WERI-Rb-1 (cell line): ENCODE measurements at regions not wholly inside any gene's neighbourhood (a gene's known extent, or its start where the extent isn't known, plus 50 kb on each side); places are given as distances from the start of the nearest gene placed in this dataset.

Experiments used
- DNase-seq: peaks from one replicate; pipeline ENCODE4 v3.0.0-alpha.2; 2020
- H3K27ac ChIP-seq: fragments of 250-450 bp; sonication (Bioruptor Pico); 2 replicates; pipeline ENCODE4 v1.5.1; 2020; ENCODE audit warnings: mild to moderate bottlenecking, moderate library complexity
- H3K27me3 ChIP-seq: fragments of 250-450 bp; sonication (Bioruptor Pico); 2 replicates; pipeline ENCODE4 v1.5.1; 2021; ENCODE audit warnings: mild to moderate bottlenecking, low read depth, moderate library complexity; ENCODE audit not compliant: insufficient read depth, severe bottlenecking
- H3K36me3 ChIP-seq: fragments of 250-450 bp; sonication (Bioruptor Pico); 2 replicates; pipeline ENCODE4 v1.5.1; 2020; ENCODE audit warnings: mild to moderate bottlenecking, moderate library complexity
- H3K4me3 ChIP-seq: 2 replicates; pipeline ENCODE4 v1.5.1; 2011; ENCODE audit warnings: low read depth, mild to moderate bottlenecking, control low read depth, low read length
- H3K9me3 ChIP-seq: fragments of 250-450 bp; sonication (Bioruptor Pico); 2 replicates; pipeline ENCODE4 v1.5.1; 2021; ENCODE audit warnings: mild to moderate bottlenecking, moderate library complexity; ENCODE audit not compliant: severe bottlenecking
- CTCF ChIP-seq: IDR thresholded peaks from 2 replicates; pipeline ENCODE4 v1.5.1; 2011; ENCODE audit warnings: low read depth, mild to moderate bottlenecking, control low read depth, inconsistent platforms, low read length

GRCh38 chr14:101049511-101049910, 146.0 kb upstream of the RTL1 start:
- Histone ChIP-seq H3K27ac (no peak overlapping the region), H3K27me3 (peaks cover 89% of the 10 kb centered on the region), H3K9me3 (no peaks in the 10 kb centered on the region), H3K36me3 (no peaks in the 10 kb centered on the region), H3K4me3 (no peak overlapping the region)
- DNase-seq, result no peak
- TF ChIP-seq CTCF, result no peak

GRCh38 chr14:101049942-101050341, 146.4 kb upstream of the RTL1 start:
- Histone ChIP-seq H3K36me3 (no peaks in the 10 kb centered on the region), H3K9me3 (no peaks in the 10 kb centered on the region), H3K4me3 (no peak overlapping the region), H3K27me3 (peaks cover 91% of the 10 kb centered on the region), H3K27ac (no peak overlapping the region)
- TF ChIP-seq CTCF, result no peak
- no peak for DNase-seq

- no peaks in the 10 kb centered on the region for H3K36me3 ChIP-seq
- no peak for TF ChIP-seq CTCF
- no peaks in the 10 kb centered on the region for H3K9me3 ChIP-seq
- no peak overlapping the region for H3K27ac ChIP-seq
- no peak for DNase-seq
- H3K27me3 ChIP-seq, result peaks cover 90% of the 10 kb centered on the region
- no peak overlapping the region for H3K4me3 ChIP-seq
Measured at GRCh38 chr14:101050901-101051490, 147.5 kb upstream of the RTL1 start.

GRCh38 chr14:101054671-101055070, 151.1 kb upstream of the RTL1 start:
- Histone ChIP-seq H3K4me3 (no peak overlapping the region), H3K27me3 (peaks cover 72% of the 10 kb centered on the region), H3K36me3 (no peaks in the 10 kb centered on the region), H3K9me3 (no peaks in the 10 kb centered on the region), H3K27ac (no peak overlapping the region)
- DNase-seq, result no peak
- no peak for TF ChIP-seq CTCF

GRCh38 chr14:101055106-101055662, 151.7 kb upstream of the RTL1 start:
- Histone ChIP-seq H3K27ac (no peak overlapping the region), H3K36me3 (no peaks in the 10 kb centered on the region), H3K9me3 (no peaks in the 10 kb centered on the region), H3K27me3 (peaks cover 70% of the 10 kb centered on the region), H3K4me3 (no peak overlapping the region)
- TF ChIP-seq CTCF, result no peak
- DNase-seq, result no peak

- H3K27me3 ChIP-seq, result peaks cover 70% of the 10 kb centered on the region
- no peak for TF ChIP-seq CTCF
- DNase-seq, result no peak
- H3K27ac ChIP-seq, result no peak overlapping the region
- H3K4me3 ChIP-seq, result no peak overlapping the region
- H3K9me3 ChIP-seq, result no peaks in the 10 kb centered on the region
- H3K36me3 ChIP-seq, result no peaks in the 10 kb centered on the region
Measured at GRCh38 chr14:101055776-101056374, 152.4 kb upstream of the RTL1 start.
